ENCODE measurements at regions not wholly inside any gene's neighbourhood (a gene's known extent, or its start where the extent isn't known, plus 50 kb on each side); places are given as distances from the start of the nearest gene placed in this dataset.
"Not testable (repeated sequence)": the region's sequence is repeated elsewhere in the genome, so short reads cannot be mapped to it uniquely, and the experiment has no call there.

- DNase-seq (no peak), ATAC-seq (no peak)
- H3K36me3 ChIP-seq = no peaks in the 10 kb centered on the region
- no peak overlapping the region for H3K27ac ChIP-seq
- H3K9me3 ChIP-seq = no peaks in the 10 kb centered on the region
- no peaks in the 10 kb centered on the region for H3K4me1 ChIP-seq
- no peak overlapping the region for H3K4me3 ChIP-seq
- no peak for TF ChIP-seq CTCF (IDR thresholded peaks at IDR 0.05)
- intact Hi-C loops (cut with DNase I) = no loop called here
- no peaks in the 10 kb centered on the region for H3K27me3 ChIP-seq
These were observed 435.5 kb downstream of the SOX11 start for GRCh38 chr2:6127718-6128117.

- DNase-seq (no peak), ATAC-seq (no peak)
- Histone ChIP-seq H3K36me3 (no peaks in the 10 kb centered on the region), H3K9me3 (no peaks in the 10 kb centered on the region), H3K4me1 (no peaks in the 10 kb centered on the region), H3K27me3 (no peaks in the 10 kb centered on the region), H3K4me3 (no peak overlapping the region), H3K27ac (no peak overlapping the region)
- intact Hi-C loops (cut with DNase I) = no loop called here
- no peak for TF ChIP-seq CTCF (IDR thresholded peaks at IDR 0.05)
These were observed 447.0 kb downstream of the SOX11 start for GRCh38 chr2:6139142-6139541.

GRCh38 chr2:6139916-6140315, 447.7 kb downstream of the SOX11 start:
- no peak for ATAC-seq
- no peak for DNase-seq
- Histone ChIP-seq H3K4me3 (no peak overlapping the region), H3K27ac (no peak overlapping the region), H3K4me1 (no peaks in the 10 kb centered on the region), H3K9me3 (no peaks in the 10 kb centered on the region), H3K36me3 (no peaks in the 10 kb centered on the region), H3K27me3 (no peaks in the 10 kb centered on the region)
- TF ChIP-seq CTCF (IDR thresholded peaks at IDR 0.05) = no peak
- intact Hi-C loops (cut with DNase I) = no loop called here

GRCh38 chr2:6140509-6140908, 448.3 kb downstream of the SOX11 start:
- Histone ChIP-seq H3K4me1 (no peaks in the 10 kb centered on the region), H3K27ac (no peak overlapping the region), H3K27me3 (no peaks in the 10 kb centered on the region), H3K9me3 (no peaks in the 10 kb centered on the region), H3K4me3 (no peak overlapping the region), H3K36me3 (no peaks in the 10 kb centered on the region)
- no peak for DNase-seq
- TF ChIP-seq CTCF (IDR thresholded peaks at IDR 0.05) = no peak
- ATAC-seq = no peak
- intact Hi-C loops (cut with DNase I) = no loop called here

GRCh38 chr2:6143812-6144211, 451.6 kb downstream of the SOX11 start:
- no peak for ATAC-seq
- H3K9me3 ChIP-seq = no peaks in the 10 kb centered on the region

GRCh38 chr2:6147215-6147614, 455.0 kb downstream of the SOX11 start:
- intact Hi-C loops (cut with DNase I); DNase-seq; H3K36me3 ChIP-seq; ATAC-seq; H3K27me3 ChIP-seq; H3K4me3 ChIP-seq; H3K27ac ChIP-seq; H3K4me1 ChIP-seq; H3K9me3 ChIP-seq: not testable (repeated sequence)

More at GRCh38 chr2:6143812-6144211, 451.6 kb downstream of the SOX11 start:
- TF ChIP-seq CTCF (IDR thresholded peaks at IDR 0.05) = no peak
- no peak overlapping the region for H3K4me3 ChIP-seq
- no peaks in the 10 kb centered on the region for H3K27me3 ChIP-seq
- H3K36me3 ChIP-seq = no peaks in the 10 kb centered on the region
- DNase-seq = no peak
- H3K27ac ChIP-seq = no peak overlapping the region
- no peaks in the 10 kb centered on the region for H3K4me1 ChIP-seq
- intact Hi-C loops (cut with DNase I) = no loop called here
